AML-193 (cell line): ENCODE measurements at regions not wholly inside any gene's neighbourhood (a gene's known extent, or its start where the extent isn't known, plus 50 kb on each side); places are given as distances from the start of the nearest gene placed in this dataset.

ENCODE experiments used
- DNase-seq, 2 experiments: peaks; one replicate each; lab custom pipeline; 2025; lab: John Stamatoyannopoulos, UW

- no peak for DNase-seq
Measured at GRCh38 chr22:22803285-22803853, 84.2 kb upstream of the IGLL5 start.

- no peak for DNase-seq
Measured at GRCh38 chr22:22810018-22810427, 77.6 kb upstream of the IGLL5 start.

- DNase-seq = no peak
Measured at GRCh38 chr22:22810471-22810870, 77.1 kb upstream of the IGLL5 start.

- DNase-seq = no peak
Measured at GRCh38 chr22:22811016-22812009, 76.3 kb upstream of the IGLL5 start.

GRCh38 chr22:22812031-22812905 is 75.3 kb upstream of the IGLL5 start:
- no peak for DNase-seq

GRCh38 chr22:22813126-22814075 is 74.2 kb upstream of the IGLL5 start:
- no peak for DNase-seq

GRCh38 chr22:22814666-22815396 is 72.8 kb upstream of the IGLL5 start:
- DNase-seq = no peak

GRCh38 chr22:22815397-22816170 is 72.0 kb upstream of the IGLL5 start:
- DNase-seq = peak; percentile 7 to 33

GRCh38 chr22:22816171-22816514 is 71.5 kb upstream of the IGLL5 start:
- DNase-seq = no peak

- no peak for DNase-seq
Measured at GRCh38 chr22:22816766-22817410, 70.7 kb upstream of the IGLL5 start.

GRCh38 chr22:22817468-22818201 is 70.0 kb upstream of the IGLL5 start:
- no peak for DNase-seq

GRCh38 chr22:22818202-22818538 is 69.4 kb upstream of the IGLL5 start:
- no peak for DNase-seq

- DNase-seq = no peak
Measured at GRCh38 chr22:22818861-22819855, 68.5 kb upstream of the IGLL5 start.

- no peak for DNase-seq
Measured at GRCh38 chr22:22820076-22820475, 67.5 kb upstream of the IGLL5 start.

GRCh38 chr22:22820626-22821025 is 67.0 kb upstream of the IGLL5 start:
- no peak for DNase-seq

GRCh38 chr22:22821340-22821739 is 66.3 kb upstream of the IGLL5 start:
- no peak for DNase-seq

- DNase-seq = no peak
Measured at GRCh38 chr22:22822106-22822505, 65.5 kb upstream of the IGLL5 start.
